CD14-positive monocyte (primary cell): ENCODE measurements at regions not wholly inside any gene's neighbourhood (a gene's known extent, or its start where the extent isn't known, plus 50 kb on each side); places are given as distances from the start of the nearest gene placed in this dataset.

ENCODE experiments used
- DNase-seq, 3 donors: peaks; one replicate each; pipeline ENCODE4 v3.0.0-alpha.2; 2011 to 2022
- H2AFZ ChIP-seq: 2 replicates; pipeline ENCODE4 v1.6.0; 2012; ENCODE audit warnings: mild to moderate bottlenecking, low read depth, low read length, inconsistent platforms; ENCODE audit not compliant: insufficient read depth, poor library complexity, severe bottlenecking
- H3K27ac ChIP-seq, 2 donors: 1 replicate in 1 of 2; 2 replicates in 1 of 2; pipeline ENCODE4 v1.5.1; 2012 to 2013; ENCODE audit warnings: low read length in 2 of 2, control low read depth in 1 of 2, inconsistent platforms in 1 of 2, low read depth in 1 of 2, mild to moderate bottlenecking in 1 of 2
- H3K27me3 ChIP-seq, 2 donors: one replicate each; pipeline versions ENCODE4 v1.6.0 to v1.6.1; 2011 to 2013; ENCODE audit warnings: low read length in 2 of 2; ENCODE audit not compliant: control insufficient read depth in 2 of 2, insufficient read depth in 2 of 2
- H3K36me3 ChIP-seq, 2 donors: replicated peaks in 1 of 2; 1 replicate in 1 of 2; 2 replicates in 1 of 2; pipeline versions ENCODE4 v1.5.1 to v1.6.1; 2012 to 2013; ENCODE audit warnings: low read length in 2 of 2, control low read depth in 1 of 2, inconsistent platforms in 1 of 2, mild to moderate bottlenecking in 1 of 2; ENCODE audit not compliant: insufficient read depth in 2 of 2, control insufficient read depth in 1 of 2
- H3K4me1 ChIP-seq, 2 donors: 1 replicate in 1 of 2; 2 replicates in 1 of 2; pipeline versions ENCODE4 v1.5.1 to v1.6.1; 2012 to 2013; ENCODE audit warnings: low read length in 2 of 2, control low read depth in 1 of 2, inconsistent platforms in 1 of 2, mild to moderate bottlenecking in 1 of 2, moderate library complexity in 1 of 2; ENCODE audit not compliant: insufficient read depth in 2 of 2, control insufficient read depth in 1 of 2
- H3K4me2 ChIP-seq: replicated peaks from 2 replicates; pipeline ENCODE3; 2012; ENCODE audit warnings: low read length, moderate library complexity, mild to moderate bottlenecking; ENCODE audit not compliant: poor library complexity, severe bottlenecking; ENCODE audit errors: extremely low read depth
- H3K4me3 ChIP-seq, 3 experiments: fragments of 200-600 bp in 1 of 3; sonication (generic) in 1 of 3; replicated peaks in 1 of 3; 1 replicate in 2 of 3; 2 replicates in 1 of 3; pipeline ENCODE4 v1.5.1; 2011 to 2013; ENCODE audit warnings: low read length in 3 of 3, mild to moderate bottlenecking in 3 of 3, control low read depth in 2 of 3, low read depth in 2 of 3, inconsistent platforms in 1 of 3, moderate library complexity in 1 of 3
- H3K79me2 ChIP-seq: 2 replicates; pipeline ENCODE4 v1.6.0; 2012; ENCODE audit warnings: mild to moderate bottlenecking, control low read depth, inconsistent platforms, low read length, moderate library complexity; ENCODE audit not compliant: insufficient read depth
- H3K9ac ChIP-seq: 2 replicates; pipeline ENCODE4 v1.6.0; 2017; ENCODE audit warnings: low read length, mild to moderate bottlenecking; ENCODE audit not compliant: insufficient read depth, poor library complexity, severe bottlenecking
- H3K9me3 ChIP-seq, 2 donors: replicated peaks in 1 of 2; 1 replicate in 1 of 2; 2 replicates in 1 of 2; pipeline versions ENCODE4 v1.5.1 to v1.6.1; 2012 to 2013; ENCODE audit warnings: low read length in 2 of 2, control low read depth in 1 of 2; ENCODE audit not compliant: control insufficient read depth in 1 of 2, insufficient read depth in 1 of 2
- H4K20me1 ChIP-seq: 2 replicates; pipeline ENCODE4 v1.6.0; 2012; ENCODE audit warnings: mild to moderate bottlenecking, low read length, control low read depth, moderate library complexity; ENCODE audit not compliant: insufficient read depth
- H3K27ac Mint-ChIP-seq, 7 donors: one replicate each; pipeline ENCODE4 v1.8.0; 2020; ENCODE audit warnings: mild to moderate bottlenecking in 7 of 7, mixed read lengths in 7 of 7, moderate library complexity in 6 of 7, inconsistent platforms in 2 of 7
- H3K27me3 Mint-ChIP-seq, 3 donors: one replicate each; pipeline ENCODE4 v1.8.0; 2021 to 2022; ENCODE audit warnings: low read depth in 3 of 3, mild to moderate bottlenecking in 3 of 3, mixed read lengths in 3 of 3, moderate library complexity in 3 of 3, inconsistent platforms in 1 of 3
- H3K36me3 Mint-ChIP-seq, 2 donors: one replicate each; pipeline ENCODE4 v1.8.0; 2020; ENCODE audit warnings: mixed read lengths in 2 of 2, inconsistent platforms in 1 of 2, mild to moderate bottlenecking in 1 of 2
- H3K4me1 Mint-ChIP-seq: one replicate; pipeline ENCODE4 v1.8.0; 2020; ENCODE audit warnings: mild to moderate bottlenecking, mixed read lengths
- H3K4me3 Mint-ChIP-seq, 2 donors: one replicate each; pipeline ENCODE4 v1.8.0; 2020; ENCODE audit warnings: mild to moderate bottlenecking in 2 of 2, mixed read lengths in 2 of 2, moderate library complexity in 1 of 2
- H3K9me3 Mint-ChIP-seq, 7 donors: one replicate each; pipeline ENCODE4 v1.8.0; 2020 to 2022; ENCODE audit warnings: mixed read lengths in 7 of 7, mild to moderate bottlenecking in 6 of 7, moderate library complexity in 6 of 7, inconsistent platforms in 2 of 7
- CTCF ChIP-seq: fragments of 200-600 bp; IDR thresholded peaks from one replicate; pipeline ENCODE4 v1.8.0; 2022; ENCODE audit warnings: antibody characterized with exemption, mild to moderate bottlenecking
- WGBS: methylation state at CpG from one replicate; pipeline ENCODE4 v1.1.5; 2013; ENCODE audit warnings: missing lambda C conversion rate; ENCODE audit not compliant: insufficient coverage; 5-methylcytosine and 5-hydroxymethylcytosine counted together
- intact Hi-C, 2 donors: fragments of 100-400 bp; cut with micrococcal nuclease; formaldehyde crosslinking; loops; one replicate each; pipeline versions ENCODE4 v1.15.0 to v1.15.1; 2023

GRCh38 chr7:25289518-25289917, 61.2 kb upstream of the NPVF start:
- Mint-ChIP-seq H3K9me3 (peaks cover 0 to 5% (median 0%) of the 10 kb centered on the region in 7 donors), H3K36me3 (no peaks in the 10 kb centered on the region), H3K4me3 (no peak overlapping the region), H3K27me3 (peaks cover 0 to 3% (median 0%) of the 10 kb centered on the region in 3 donors), H3K27ac (no peak overlapping the region), H3K4me1 (no peaks in the 10 kb centered on the region)
- Histone ChIP-seq H3K27me3 (no peaks in the 10 kb centered on the region), H3K27ac (no peak overlapping the region), H3K4me1 (no peaks in the 10 kb centered on the region), H3K4me3 (no peak overlapping the region), H3K36me3 (no peaks in the 10 kb centered on the region), H3K9me3 (no peaks in the 10 kb centered on the region), H3K9ac (no peak overlapping the region), H3K79me2 (no peaks in the 10 kb centered on the region), H4K20me1 (no peaks in the 10 kb centered on the region), H2AFZ (no peak overlapping the region), H3K4me2 (no peak overlapping the region)
- no CpG with 5 or more reads among the region's 1 CpG for WGBS
- no peak for DNase-seq
- intact Hi-C loops: no loop called here
- TF ChIP-seq CTCF: no peak

- no peaks in the 10 kb centered on the region for H3K36me3 ChIP-seq
- no peaks in the 10 kb centered on the region for H3K4me1 ChIP-seq
- Mint-ChIP-seq H3K9me3 (peaks cover 0 to 2% (median 0%) of the 10 kb centered on the region in 7 donors), H3K4me3 (no peak overlapping the region), H3K27me3 (peaks cover 0 to 2% (median 1%) of the 10 kb centered on the region in 3 donors), H3K4me1 (no peaks in the 10 kb centered on the region), H3K27ac (no peak overlapping the region), H3K36me3 (no peaks in the 10 kb centered on the region)
- WGBS: 90% methylated on average over 2 of the region's 3 CpGs
- H3K4me2 ChIP-seq: no peak overlapping the region
- TF ChIP-seq CTCF: no peak
- DNase-seq: no peak
- no peaks in the 10 kb centered on the region for H3K27me3 ChIP-seq
- H3K4me3 ChIP-seq: no peak overlapping the region
- no peaks in the 10 kb centered on the region for H3K9me3 ChIP-seq
- H4K20me1 ChIP-seq: no peaks in the 10 kb centered on the region
- intact Hi-C loops: no loop called here
- no peak overlapping the region for H3K27ac ChIP-seq
- H2AFZ ChIP-seq: no peak overlapping the region
- no peaks in the 10 kb centered on the region for H3K79me2 ChIP-seq
- H3K9ac ChIP-seq: no peak overlapping the region
These were observed 66.3 kb upstream of the NPVF start for GRCh38 chr7:25294624-25295023.
